Activated CD8-positive, alpha-beta memory T cell treated with anti-CD3 and anti-CD28 coated beads, Interleukin-2, amount 50 U/mL, for 24 hours (primary cell): ENCODE measurements at regions not wholly inside any gene's neighbourhood (a gene's known extent, or its start where the extent isn't known, plus 50 kb on each side); places are given as distances from the start of the nearest gene placed in this dataset.

Experiments used
- DNase-seq: peaks from one replicate; pipeline ENCODE4 v3.0.0-alpha.2; 2020; ENCODE audit errors: extremely low read depth

GRCh38 chr2:195408811-195409210 lies 248.2 kb upstream of the SLC39A10 start:
- no peak for DNase-seq

GRCh38 chr2:195408196-195408595 lies 248.8 kb upstream of the SLC39A10 start:
- DNase-seq, result no peak

GRCh38 chr2:195407783-195408182 lies 249.2 kb upstream of the SLC39A10 start:
- no peak for DNase-seq

GRCh38 chr2:195406886-195407603 lies 250.0 kb upstream of the SLC39A10 start:
- no peak for DNase-seq

GRCh38 chr2:195404651-195405050 lies 252.4 kb upstream of the SLC39A10 start:
- no peak for DNase-seq

- DNase-seq, result no peak
These were observed 260.5 kb upstream of the SLC39A10 start for GRCh38 chr2:195396479-195396878.

GRCh38 chr2:195395362-195395761 lies 261.7 kb upstream of the SLC39A10 start:
- no peak for DNase-seq

- DNase-seq, result no peak
These were observed 264.3 kb upstream of the SLC39A10 start for GRCh38 chr2:195392446-195393336.

GRCh38 chr2:195390686-195391321 lies 266.2 kb upstream of the SLC39A10 start:
- no peak for DNase-seq

- no peak for DNase-seq
These were observed 269.0 kb upstream of the SLC39A10 start for GRCh38 chr2:195388028-195388427.

- DNase-seq, result no peak
These were observed 274.8 kb upstream of the SLC39A10 start for GRCh38 chr2:195382186-195382585.

GRCh38 chr2:195370167-195370943 lies 286.7 kb upstream of the SLC39A10 start:
- DNase-seq, result no peak

- DNase-seq, result no peak
These were observed 287.8 kb upstream of the SLC39A10 start for GRCh38 chr2:195369218-195369587.

GRCh38 chr2:195368249-195369217 lies 288.5 kb upstream of the SLC39A10 start:
- DNase-seq, result no peak

GRCh38 chr2:195367809-195368208 lies 289.2 kb upstream of the SLC39A10 start:
- no peak for DNase-seq

- no peak for DNase-seq
These were observed 292.7 kb upstream of the SLC39A10 start for GRCh38 chr2:195364015-195364965.

GRCh38 chr2:195363496-195363895 lies 293.5 kb upstream of the SLC39A10 start:
- no peak for DNase-seq

- no peak for DNase-seq
These were observed 296.8 kb upstream of the SLC39A10 start for GRCh38 chr2:195360242-195360641.

GRCh38 chr2:195359043-195359735 lies 297.8 kb upstream of the SLC39A10 start:
- no peak for DNase-seq
